ENCODE measurements at regions not wholly inside any gene's neighbourhood (a gene's known extent, or its start where the extent isn't known, plus 50 kb on each side); places are given as distances from the start of the nearest gene placed in this dataset.

DNA sequence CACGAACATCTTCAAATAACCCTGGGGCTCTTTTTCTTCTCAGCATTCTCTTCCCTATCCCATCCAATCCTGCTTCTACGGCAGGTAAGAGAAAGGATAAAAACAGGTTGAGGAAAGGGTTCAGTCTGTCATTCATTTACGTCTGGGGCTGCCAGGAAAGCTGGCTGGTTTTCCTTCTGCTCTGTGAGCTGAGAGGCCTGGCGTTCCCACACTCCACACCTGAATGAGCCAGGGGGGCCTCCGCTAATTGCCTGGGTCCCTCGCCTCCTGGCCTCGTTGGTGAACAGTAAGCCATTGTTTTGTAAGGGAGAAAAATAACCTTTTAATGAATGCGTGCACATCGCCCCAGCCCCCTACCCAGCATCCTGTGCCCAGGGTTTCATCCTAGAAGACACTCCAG, 70.8 kb upstream of the SIM2 start:
- TF ChIP-seq, protein P1, sequence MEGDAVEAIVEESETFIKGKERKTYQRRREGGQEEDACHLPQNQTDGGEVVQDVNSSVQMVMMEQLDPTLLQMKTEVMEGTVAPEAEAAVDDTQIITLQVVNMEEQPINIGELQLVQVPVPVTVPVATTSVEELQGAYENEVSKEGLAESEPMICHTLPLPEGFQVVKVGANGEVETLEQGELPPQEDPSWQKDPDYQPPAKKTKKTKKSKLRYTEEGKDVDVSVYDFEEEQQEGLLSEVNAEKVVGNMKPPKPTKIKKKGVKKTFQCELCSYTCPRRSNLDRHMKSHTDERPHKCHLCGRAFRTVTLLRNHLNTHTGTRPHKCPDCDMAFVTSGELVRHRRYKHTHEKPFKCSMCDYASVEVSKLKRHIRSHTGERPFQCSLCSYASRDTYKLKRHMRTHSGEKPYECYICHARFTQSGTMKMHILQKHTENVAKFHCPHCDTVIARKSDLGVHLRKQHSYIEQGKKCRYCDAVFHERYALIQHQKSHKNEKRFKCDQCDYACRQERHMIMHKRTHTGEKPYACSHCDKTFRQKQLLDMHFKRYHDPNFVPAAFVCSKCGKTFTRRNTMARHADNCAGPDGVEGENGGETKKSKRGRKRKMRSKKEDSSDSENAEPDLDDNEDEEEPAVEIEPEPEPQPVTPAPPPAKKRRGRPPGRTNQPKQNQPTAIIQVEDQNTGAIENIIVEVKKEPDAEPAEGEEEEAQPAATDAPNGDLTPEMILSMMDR (IDR thresholded peaks at IDR 0.05), result no peak
- no peak for TF ChIP-seq POLR2A (IDR thresholded peaks at IDR 0.05)

Data from body of pancreas (tissue), 4 donors.